ENCODE measurements at regions not wholly inside any gene's neighbourhood (a gene's known extent, or its start where the extent isn't known, plus 50 kb on each side); places are given as distances from the start of the nearest gene placed in this dataset.

GRCh38 chr4:16450724-16451123 lies 224.5 kb upstream of the TAPT1 start:
- TF ChIP-seq CTCF (IDR thresholded peaks at IDR 0.05; ENCODE audit: low read depth, low read length, missing control alignments): peak; percentile 51
- H3K4me3 ChIP-seq (ENCODE audit: low read depth, low read length): no peak overlapping the region
- no peak for DNase-seq (ENCODE audit: low read depth)
- in situ Hi-C loops (cut with HindIII; ENCODE audit: low sequenced_read_pairs): no loop called here

GRCh38 chr4:16450031-16450430 lies 223.8 kb upstream of the TAPT1 start:
- H3K4me3 ChIP-seq (ENCODE audit: low read depth, low read length): no peak overlapping the region
- in situ Hi-C loops (cut with HindIII; ENCODE audit: low sequenced_read_pairs): no loop called here
- no peak for TF ChIP-seq CTCF (IDR thresholded peaks at IDR 0.05; ENCODE audit: low read depth, low read length, missing control alignments)
- no peak for DNase-seq (ENCODE audit: low read depth)

- in situ Hi-C loops (cut with HindIII; ENCODE audit: low sequenced_read_pairs): no loop called here
- no peak for TF ChIP-seq CTCF (IDR thresholded peaks at IDR 0.05; ENCODE audit: low read depth, low read length, missing control alignments)
- no peak for DNase-seq (ENCODE audit: low read depth)
- no peak overlapping the region for H3K4me3 ChIP-seq (ENCODE audit: low read depth, low read length)
Observed at GRCh38 chr4:16449406-16449805, 223.1 kb upstream of the TAPT1 start.

GRCh38 chr4:16448241-16448840 lies 222.1 kb upstream of the TAPT1 start:
- no peak overlapping the region for H3K4me3 ChIP-seq (ENCODE audit: low read depth, low read length)
- in situ Hi-C loops (cut with HindIII; ENCODE audit: low sequenced_read_pairs): no loop called here
- DNase-seq (ENCODE audit: low read depth): no peak
- no peak for TF ChIP-seq CTCF (IDR thresholded peaks at IDR 0.05; ENCODE audit: low read depth, low read length, missing control alignments)

GRCh38 chr4:16443504-16444088 lies 217.3 kb upstream of the TAPT1 start:
- no peak overlapping the region for H3K4me3 ChIP-seq (ENCODE audit: low read depth, low read length)
- TF ChIP-seq CTCF (IDR thresholded peaks at IDR 0.05; ENCODE audit: low read depth, low read length, missing control alignments): peak; percentile 63
- peak; percentile 16 for DNase-seq (ENCODE audit: low read depth)
- in situ Hi-C loops (cut with HindIII; ENCODE audit: low sequenced_read_pairs): no loop called here

GRCh38 chr4:16442296-16442695 lies 216.0 kb upstream of the TAPT1 start:
- no peak for DNase-seq (ENCODE audit: low read depth)
- in situ Hi-C loops (cut with HindIII; ENCODE audit: low sequenced_read_pairs): no loop called here
- no peak overlapping the region for H3K4me3 ChIP-seq (ENCODE audit: low read depth, low read length)
- TF ChIP-seq CTCF (IDR thresholded peaks at IDR 0.05; ENCODE audit: low read depth, low read length, missing control alignments): no peak
